WTC11 (cell line): ENCODE measurements at regions not wholly inside any gene's neighbourhood (a gene's known extent, or its start where the extent isn't known, plus 50 kb on each side); places are given as distances from the start of the nearest gene placed in this dataset.
A peak's percentile ranks its signal among the peaks of the same experiment; 100 is the strongest.

Experiments used
- ATAC-seq: fragments of 200-7000 bp; cut with Tn5 transposase; 2 replicates; pipeline ENCODE4 v1.10.0; 2021; ENCODE audit warnings: mild to moderate bottlenecking, moderate library complexity
- CTCF ChIA-PET: fragments of 300-600 bp; sonication (Branson Sonifier 250); formaldehyde crosslinking; loops from one replicate; lab custom pipeline; 2021; ENCODE audit warnings: antibody characterized with exemption; lab: Charles Lee
- POLR2A ChIA-PET: fragments of 350-600 bp; sonication (Branson Sonifier 250); formaldehyde crosslinking; loops from one replicate; lab custom pipeline; 2021; ENCODE audit warnings: antibody characterized with exemption; lab: Charles Lee
- DNase-seq: peaks from one replicate; pipeline ENCODE4 v3.0.0; 2021; ENCODE audit warnings: low spot score
- H3K27ac Mint-ChIP-seq: 2 replicates; pipeline ENCODE4 v1.8.0; 2021; ENCODE audit warnings: mixed read lengths
- H3K27me3 Mint-ChIP-seq: 2 replicates; pipeline ENCODE4 v1.8.0; 2021; ENCODE audit warnings: low read depth, mild to moderate bottlenecking, moderate library complexity, mixed read lengths
- H3K36me3 Mint-ChIP-seq: 2 replicates; pipeline ENCODE4 v1.8.0; 2021; ENCODE audit warnings: mixed read lengths
- H3K4me1 Mint-ChIP-seq: 2 replicates; pipeline ENCODE4 v1.8.0; 2022; ENCODE audit warnings: mixed read lengths
- H3K4me3 Mint-ChIP-seq: 2 replicates; pipeline ENCODE4 v1.8.0; 2021; ENCODE audit warnings: mild to moderate bottlenecking, moderate library complexity, mixed read lengths
- H3K9me3 Mint-ChIP-seq: 2 replicates; pipeline ENCODE4 v1.8.0; 2021; ENCODE audit warnings: mixed read lengths
- GABPB1 ChIP-seq: sonication (generic); formaldehyde crosslinking; IDR thresholded peaks from 2 replicates; pipeline ENCODE4 v1.8.1; 2023; ENCODE audit warnings: mild to moderate bottlenecking, missing genetic modification reagents
- IRF1 ChIP-seq: sonication (generic); formaldehyde crosslinking; IDR thresholded peaks from 2 replicates; pipeline ENCODE4 v1.8.0; 2023; ENCODE audit warnings: missing genetic modification reagents
- JUN ChIP-seq: sonication (generic); formaldehyde crosslinking; IDR thresholded peaks from 2 replicates; pipeline ENCODE4 v1.8.0; 2023; ENCODE audit warnings: mild to moderate bottlenecking, missing genetic modification reagents
- NFYB ChIP-seq: sonication (generic); formaldehyde crosslinking; conservative IDR thresholded peaks from 2 replicates; pipeline ENCODE4 v1.8.0; 2022; ENCODE audit warnings: low read depth, missing genetic modification reagents
- PREB ChIP-seq: sonication (generic); formaldehyde crosslinking; IDR thresholded peaks from 2 replicates; pipeline ENCODE4 v1.8.1; 2022; ENCODE audit warnings: mild to moderate bottlenecking, missing genetic modification reagents, moderate library complexity, borderline replicate concordance
- RORB ChIP-seq: fragments of 250-450 bp; sonication (Bioruptor Pico); IDR thresholded peaks from 2 replicates; pipeline ENCODE4 v1.9.0; 2021; ENCODE audit warnings: mild to moderate bottlenecking
- ZNF121 ChIP-seq: sonication (generic); formaldehyde crosslinking; IDR thresholded peaks from 2 replicates; pipeline ENCODE4 v1.8.0; 2023; ENCODE audit warnings: missing genetic modification reagents
- ZNF281 ChIP-seq: sonication (generic); formaldehyde crosslinking; IDR thresholded peaks from 2 replicates; pipeline ENCODE4 v1.8.0; 2023; ENCODE audit warnings: mild to moderate bottlenecking, missing genetic modification reagents
- ZNF423 ChIP-seq: fragments of 250-450 bp; sonication (Bioruptor Pico); IDR thresholded peaks from 2 replicates; pipeline ENCODE4 v2.1.2; 2022; ENCODE audit warnings: mild to moderate bottlenecking, moderate library complexity
- TF ChIP-seq, protein P1 (sequence below): fragments of 250-450 bp; sonication (Bioruptor Pico); conservative IDR thresholded peaks from 2 replicates; pipeline ENCODE4 v1.9.0; 2021; ENCODE audit warnings: mild to moderate bottlenecking
- TF ChIP-seq, protein P2 (sequence below): sonication (generic); formaldehyde crosslinking; IDR thresholded peaks from 2 replicates; pipeline ENCODE4 v1.8.0; 2022; ENCODE audit warnings: mild to moderate bottlenecking, missing genetic modification reagents

GRCh38 chr2:19021721-19022120, 336.7 kb downstream of the OSR1 start:
- ATAC-seq, result no peak
- peaks cover 7% of the 10 kb centered on the region for H3K4me1 Mint-ChIP-seq
- ChIA-PET POLR2A (no interaction called here), CTCF (no interaction called here)
- no peak overlapping the region for H3K27ac Mint-ChIP-seq
- H3K9me3 Mint-ChIP-seq, result no peaks in the 10 kb centered on the region
- no peaks in the 10 kb centered on the region for H3K36me3 Mint-ChIP-seq
- peak; percentile 61 for TF ChIP-seq GABPB1 (CRISPR knock-in tag)
- TF ChIP-seq JUN (CRISPR knock-in tag), result no peak
- TF ChIP-seq, all 79 proteins: peak for 1
- no peak for DNase-seq
- H3K4me3 Mint-ChIP-seq, result no peak overlapping the region
- no peaks in the 10 kb centered on the region for H3K27me3 Mint-ChIP-seq

DNA sequence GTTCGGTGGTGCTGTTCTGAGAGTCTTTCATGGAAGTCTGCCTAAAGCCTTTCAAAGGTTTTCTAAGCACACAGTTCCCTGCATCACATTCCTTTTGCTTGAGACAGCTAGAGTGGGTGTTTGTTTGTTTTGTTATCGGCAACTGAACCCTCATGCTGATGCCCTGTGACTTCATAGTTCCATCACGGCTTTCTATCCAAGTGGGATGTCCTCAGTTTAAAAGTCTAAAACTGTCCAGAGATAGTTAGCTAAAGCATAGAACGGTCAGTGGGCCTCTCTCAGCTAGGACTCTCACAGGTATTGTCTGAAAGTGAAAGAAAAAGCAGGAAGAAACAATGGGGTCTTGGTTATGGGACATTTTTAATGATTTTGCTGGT, 337.3 kb downstream of the OSR1 start:
- peaks cover 5% of the 10 kb centered on the region for H3K9me3 Mint-ChIP-seq
- no peaks in the 10 kb centered on the region for H3K36me3 Mint-ChIP-seq
- no peaks in the 10 kb centered on the region for H3K27me3 Mint-ChIP-seq
- no peak for DNase-seq
- POLR2A ChIA-PET, result no interaction called here
- H3K4me3 Mint-ChIP-seq, result no peak overlapping the region
- ATAC-seq, result no peak
- no peak for TF ChIP-seq ZNF281
- no peak for TF ChIP-seq ZNF121 (CRISPR knock-in tag)
- no peak for TF ChIP-seq IRF1 (CRISPR knock-in tag)
- TF ChIP-seq PREB (CRISPR knock-in tag), result no peak
- TF ChIP-seq, all 79 proteins: peak for 0
- CTCF ChIA-PET, result no interaction called here
- peaks cover 7% of the 10 kb centered on the region for H3K4me1 Mint-ChIP-seq
- no peak overlapping the region for H3K27ac Mint-ChIP-seq

- Mint-ChIP-seq H3K27me3 (no peaks in the 10 kb centered on the region), H3K27ac (no peak overlapping the region), H3K4me3 (no peak overlapping the region), H3K4me1 (peaks cover 7% of the 10 kb centered on the region), H3K36me3 (no peaks in the 10 kb centered on the region), H3K9me3 (peaks cover 12% of the 10 kb centered on the region)
- ChIA-PET CTCF (no interaction called here), POLR2A (no interaction called here)
- ATAC-seq, result no peak
- no peak for TF ChIP-seq GABPB1 (CRISPR knock-in tag)
- TF ChIP-seq JUN (CRISPR knock-in tag), result no peak
- no peak for TF ChIP-seq NFYB (CRISPR knock-in tag)
- no peak for TF ChIP-seq ZNF423
- TF ChIP-seq, protein P1, sequence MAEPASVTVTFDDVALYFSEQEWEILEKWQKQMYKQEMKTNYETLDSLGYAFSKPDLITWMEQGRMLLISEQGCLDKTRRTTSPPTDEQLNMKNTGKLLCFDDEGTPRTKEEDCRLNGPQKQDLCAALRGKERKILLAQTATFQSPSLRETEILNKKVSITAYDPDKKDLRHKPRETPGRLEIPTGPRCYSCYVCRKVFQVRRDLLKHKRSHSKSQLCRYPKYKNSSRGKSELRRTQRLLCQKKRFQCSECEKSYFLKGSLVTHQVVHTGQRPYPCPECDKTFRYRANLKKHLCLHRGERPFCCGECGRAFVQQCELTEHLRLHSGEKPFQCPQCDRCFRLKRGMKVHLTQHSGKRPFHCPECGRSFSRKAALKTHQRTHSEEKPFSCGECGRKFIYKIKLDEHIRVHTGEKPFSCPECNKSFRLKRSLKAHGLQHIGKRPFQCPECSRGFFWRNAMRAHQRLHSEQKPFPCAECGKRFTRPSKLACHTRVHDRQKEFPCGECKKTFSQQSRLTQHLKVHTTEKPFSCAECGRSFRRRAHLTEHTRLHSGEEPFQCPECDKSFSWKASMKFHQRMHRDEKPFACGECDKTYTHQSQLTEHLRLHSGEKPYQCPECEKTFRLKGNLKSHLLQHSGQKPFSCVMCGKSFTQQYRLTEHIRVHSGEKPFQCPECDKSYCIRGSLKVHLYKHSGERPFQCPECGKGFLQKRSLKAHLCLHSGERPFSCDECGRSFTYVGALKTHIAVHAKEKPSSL (CRISPR knock-in tag), result no peak
- no peak for DNase-seq
Observed at GRCh38 chr2:19020144-19021099, 338.0 kb downstream of the OSR1 start.

DNA sequence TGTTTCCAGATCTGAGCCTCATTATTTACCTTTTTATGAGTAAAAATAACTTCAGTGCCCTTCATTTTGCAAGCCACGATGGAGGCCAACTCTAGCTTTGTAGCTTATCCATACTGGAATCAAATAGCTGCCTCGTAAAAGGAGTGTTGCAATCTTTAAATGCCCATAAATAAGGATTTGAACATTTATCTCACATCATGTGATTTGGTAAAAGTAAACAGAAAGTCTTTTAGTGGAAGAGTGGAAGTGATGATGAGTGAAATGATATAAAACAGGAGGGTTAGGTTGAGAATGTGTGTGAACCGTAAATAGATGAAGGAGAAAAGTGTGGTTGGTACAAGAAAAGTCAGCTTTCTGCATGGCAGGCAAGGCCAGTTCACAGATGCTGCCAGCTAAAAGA, 348.9 kb downstream of the OSR1 start:
- H3K4me3 Mint-ChIP-seq, result no peak overlapping the region
- POLR2A ChIA-PET, result no interaction called here
- no peaks in the 10 kb centered on the region for H3K27me3 Mint-ChIP-seq
- H3K9me3 Mint-ChIP-seq, result no peaks in the 10 kb centered on the region
- CTCF ChIA-PET, result no interaction called here
- ATAC-seq, result no peak
- no peaks in the 10 kb centered on the region for H3K36me3 Mint-ChIP-seq
- peak; percentile 50; the same call in 1 of the 2 replicates for TF ChIP-seq RORB (CRISPR knock-in tag)
- TF ChIP-seq, protein P2, sequence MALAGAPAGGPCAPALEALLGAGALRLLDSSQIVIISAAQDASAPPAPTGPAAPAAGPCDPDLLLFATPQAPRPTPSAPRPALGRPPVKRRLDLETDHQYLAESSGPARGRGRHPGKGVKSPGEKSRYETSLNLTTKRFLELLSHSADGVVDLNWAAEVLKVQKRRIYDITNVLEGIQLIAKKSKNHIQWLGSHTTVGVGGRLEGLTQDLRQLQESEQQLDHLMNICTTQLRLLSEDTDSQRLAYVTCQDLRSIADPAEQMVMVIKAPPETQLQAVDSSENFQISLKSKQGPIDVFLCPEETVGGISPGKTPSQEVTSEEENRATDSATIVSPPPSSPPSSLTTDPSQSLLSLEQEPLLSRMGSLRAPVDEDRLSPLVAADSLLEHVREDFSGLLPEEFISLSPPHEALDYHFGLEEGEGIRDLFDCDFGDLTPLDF (CRISPR knock-in tag), result no peak
- DNase-seq, result no peak
- H3K27ac Mint-ChIP-seq, result no peak overlapping the region
- no peaks in the 10 kb centered on the region for H3K4me1 Mint-ChIP-seq
